H1 (cell line): ENCODE measurements at regions not wholly inside any gene's neighbourhood (a gene's known extent, or its start where the extent isn't known, plus 50 kb on each side); places are given as distances from the start of the nearest gene placed in this dataset.
A peak's percentile ranks its signal among the peaks of the same experiment; 100 is the strongest.

ENCODE experiments used
- CTCF ChIA-PET: fragments of 300-600 bp; sonication (Branson Sonifier 250); formaldehyde crosslinking; loops from one replicate; lab custom pipeline; 2021; ENCODE audit not compliant: partially characterized antibody; lab: Charles Lee
- POLR2A ChIA-PET: fragments of 300-600 bp; sonication (Branson Sonifier 250); formaldehyde crosslinking; loops from one replicate; lab custom pipeline; 2021; ENCODE audit warnings: inconsistent platforms; ENCODE audit not compliant: partially characterized antibody; lab: Charles Lee
- DNase-seq, 2 experiments: peaks; one replicate each; pipeline versions ENCODE4 v3.0.0 to v3.0.0-alpha.2; 2010 to 2022; ENCODE audit warnings: low spot score in 2 of 2, low read depth in 1 of 2, mixed read lengths in 1 of 2
- FAIRE-seq: peaks from 2 replicates; lab custom pipeline; 2011; peaks lifted over from hg19 to GRCh38; lab: Jason Lieb, UNC
- H2AFZ ChIP-seq: 2 replicates; pipeline ENCODE4 v1.8.1; 2012; ENCODE audit warnings: low read length, inconsistent platforms
- H2AK5ac ChIP-seq: 2 replicates; pipeline ENCODE4 v1.6.1; 2013; ENCODE audit warnings: low read depth, low read length
- H2BK120ac ChIP-seq: replicated peaks from 2 replicates; pipeline ENCODE3; 2013; ENCODE audit warnings: low read depth, low read length, inconsistent platforms
- H2BK12ac ChIP-seq: 2 replicates; pipeline ENCODE4 v1.6.1; 2013; ENCODE audit warnings: low read depth, low read length
- H2BK15ac ChIP-seq: 2 replicates; pipeline ENCODE4 v1.6.1; 2013; ENCODE audit warnings: low read length
- H2BK20ac ChIP-seq: 2 replicates; pipeline ENCODE4 v1.6.1; 2013; ENCODE audit warnings: low read length
- H2BK5ac ChIP-seq: 2 replicates; pipeline ENCODE4 v1.6.1; 2013; ENCODE audit warnings: low read depth, low read length
- H3K14ac ChIP-seq: 2 replicates; pipeline ENCODE4 v1.6.1; 2013; ENCODE audit warnings: inconsistent platforms; ENCODE audit not compliant: insufficient read length
- H3K18ac ChIP-seq: 2 replicates; pipeline ENCODE4 v1.6.1; 2013; ENCODE audit warnings: low read length; ENCODE audit errors: extremely low read depth
- H3K23ac ChIP-seq: 2 replicates; pipeline ENCODE4 v1.6.1; 2013; ENCODE audit warnings: inconsistent platforms; ENCODE audit not compliant: insufficient read length
- H3K23me2 ChIP-seq: 2 replicates; pipeline ENCODE4 v1.6.1; 2013; ENCODE audit warnings: low read depth, low read length
- H3K27ac ChIP-seq: 2 replicates; pipeline ENCODE4 v1.6.1; 2011; ENCODE audit warnings: low read depth, low read length, inconsistent platforms
- H3K27me3 ChIP-seq, 4 experiments: replicated peaks in 1 of 4; 1 replicate in 1 of 4; 2 replicates in 3 of 4; pipeline versions ENCODE4 v1.6.1 to v1.8.1; 2011 to 2013; ENCODE audit warnings: low read length in 3 of 4, mild to moderate bottlenecking in 3 of 4, inconsistent platforms in 2 of 4, mixed read lengths in 2 of 4, moderate library complexity in 1 of 4; ENCODE audit not compliant: control insufficient read depth in 3 of 4, insufficient read depth in 3 of 4; ENCODE audit errors: extremely low read depth in 1 of 4
- H3K36me3 ChIP-seq, 4 experiments: 2 replicates each; pipeline versions ENCODE4 v1.6.1 to v1.8.1; 2011 to 2013; ENCODE audit warnings: mild to moderate bottlenecking in 4 of 4, low read length in 3 of 4, moderate library complexity in 2 of 4, control low read depth in 1 of 4, inconsistent platforms in 1 of 4; ENCODE audit not compliant: insufficient read depth in 4 of 4, control insufficient read depth in 2 of 4
- H3K4ac ChIP-seq: replicated peaks from 2 replicates; pipeline ENCODE3; 2013; ENCODE audit warnings: low read length, low read depth, mixed read lengths, inconsistent platforms; ENCODE audit not compliant: insufficient read length
- H3K4me1 ChIP-seq, 4 experiments: replicated peaks in 1 of 4; 1 replicate in 1 of 4; 2 replicates in 3 of 4; pipeline versions ENCODE4 v1.6.1 to v1.8.1; 2011 to 2013; ENCODE audit warnings: low read length in 3 of 4, inconsistent platforms in 2 of 4, mixed read lengths in 1 of 4; ENCODE audit not compliant: insufficient read depth in 4 of 4, control insufficient read depth in 3 of 4
- H3K4me2 ChIP-seq, 2 experiments: 2 replicates each; pipeline versions ENCODE4 v1.6.1 to v1.8.1; 2011 to 2013; ENCODE audit warnings: low read depth in 2 of 2, low read length in 2 of 2, control low read depth in 1 of 2, inconsistent platforms in 1 of 2, mild to moderate bottlenecking in 1 of 2; ENCODE audit not compliant: insufficient read depth in 1 of 2
- H3K4me3 ChIP-seq, 4 experiments: fragments of 200-600, 300-600 bp in 1 of 4; sonication (generic), shearing (Covaris generic), sonication (Bioruptor Twin) in 1 of 4; 2 replicates each; pipeline versions ENCODE4 v1.5.1 to v1.8.1; 2011 to 2016; ENCODE audit warnings: low read length in 4 of 4, low read depth in 3 of 4, control low read depth in 2 of 4, inconsistent platforms in 2 of 4, mild to moderate bottlenecking in 2 of 4, mixed read lengths in 1 of 4, moderate library complexity in 1 of 4; ENCODE audit not compliant: insufficient read depth in 2 of 4; ENCODE audit errors: extremely low read depth in 1 of 4
- H3K56ac ChIP-seq: replicated peaks from 2 replicates; pipeline ENCODE3; 2013; ENCODE audit warnings: low read depth, mild to moderate bottlenecking, mixed read lengths, low read length, inconsistent platforms; ENCODE audit not compliant: insufficient read length
- H3K79me1 ChIP-seq: 2 replicates; pipeline ENCODE4 v1.6.1; 2013; ENCODE audit warnings: low read depth, low read length, control low read depth
- H3K79me2 ChIP-seq, 2 experiments: 2 replicates each; pipeline versions ENCODE4 v1.6.1 to v1.8.1; 2012 to 2013; ENCODE audit warnings: low read length in 2 of 2, mild to moderate bottlenecking in 2 of 2, inconsistent platforms in 1 of 2; ENCODE audit not compliant: insufficient read depth in 2 of 2, control insufficient read depth in 1 of 2
- H3K9ac ChIP-seq, 4 experiments: replicated peaks in 1 of 4; 1 replicate in 1 of 4; 2 replicates in 3 of 4; pipeline versions ENCODE4 v1.6.1 to v1.8.1; 2011 to 2013; ENCODE audit warnings: low read depth in 3 of 4, low read length in 3 of 4, control low read depth in 2 of 4, mild to moderate bottlenecking in 2 of 4, moderate library complexity in 2 of 4, inconsistent platforms in 1 of 4; ENCODE audit errors: extremely low read depth in 1 of 4
- H3K9me3 ChIP-seq, 2 experiments: 2 replicates each; pipeline versions ENCODE4 v1.6.1 to v1.8.1; 2012 to 2013; ENCODE audit warnings: mild to moderate bottlenecking in 2 of 2, moderate library complexity in 2 of 2, control low read depth in 1 of 2, inconsistent platforms in 1 of 2, low read depth in 1 of 2, low read length in 1 of 2, mixed read lengths in 1 of 2; ENCODE audit not compliant: insufficient read depth in 2 of 2
- H4K20me1 ChIP-seq, 2 experiments: replicated peaks in 1 of 2; 2 replicates each; pipeline versions ENCODE3 to v1.8.1; 2011 to 2013; ENCODE audit warnings: inconsistent platforms in 2 of 2, low read length in 2 of 2, mild to moderate bottlenecking in 1 of 2; ENCODE audit not compliant: insufficient read depth in 2 of 2, control insufficient read depth in 1 of 2
- H4K5ac ChIP-seq: 2 replicates; pipeline ENCODE4 v1.6.1; 2013; ENCODE audit warnings: low read length, low read depth, mixed read lengths, inconsistent platforms; ENCODE audit not compliant: insufficient read length
- H4K8ac ChIP-seq: 2 replicates; pipeline ENCODE4 v1.8.0; 2013; ENCODE audit warnings: mild to moderate bottlenecking, moderate library complexity, low read length, inconsistent platforms; ENCODE audit not compliant: insufficient read depth; ENCODE audit errors: extremely low read depth
- H4K91ac ChIP-seq: replicated peaks from 2 replicates; pipeline ENCODE3; 2013; ENCODE audit warnings: low read length, mixed read lengths, inconsistent platforms; ENCODE audit not compliant: insufficient read length
- CBX5 ChIP-seq: fragments of 300-800, 300-1000 bp; sonication (generic); IDR thresholded peaks from 2 replicates; pipeline ENCODE4 v1.7.1; 2016; ENCODE audit warnings: antibody characterized with exemption, low read length, low read depth
- WGBS, 2 experiments: shearing (Covaris generic) in 1 of 2; methylation state at CpG; one replicate each; pipeline versions ENCODE4 v1.1.6 to v1.1.7; 2013 to 2015; ENCODE audit warnings: low lambda C conversion rate in 2 of 2, mixed read lengths in 2 of 2, inconsistent platforms in 1 of 2, low coverage in 1 of 2, missing lambda C conversion rate in 1 of 2; ENCODE audit not compliant: insufficient replicate concordance in 2 of 2, insufficient coverage in 1 of 2, insufficient read length in 1 of 2; ENCODE audit errors: extremely low coverage in 1 of 2, missing lambda C conversion rate in 1 of 2; 5-methylcytosine and 5-hydroxymethylcytosine counted together

GRCh38 chr10:129253865-129254179 is 213.2 kb upstream of the MGMT start:
- no peak overlapping the region for H3K4me2 ChIP-seq
- POLR2A ChIA-PET, result interaction anchor here (0.7 kb wide), 1 partner anchor 1819 kb away, joined by 3 read pairs; no protein-coding TSS in a partner anchor
- H3K56ac ChIP-seq, result no peak overlapping the region
- H3K18ac ChIP-seq, result no peak overlapping the region
- no peak overlapping the region for H3K27ac ChIP-seq
- no peak for TF ChIP-seq CBX5
- TF ChIP-seq, all 59 proteins: peak for 0
- Histone ChIP-seq H2AK5ac (no peak overlapping the region), H4K91ac (no peak overlapping the region), H3K27me3 (no peaks in the 10 kb centered on the region), H3K4me3 (no peak overlapping the region), H2BK5ac (no peak overlapping the region), H2BK15ac (no peak overlapping the region), H3K9ac (no peak overlapping the region), H4K5ac (no peak overlapping the region), H3K4me1 (no peaks in the 10 kb centered on the region; a peak in 1 of 7 replicates), H4K20me1 (no peaks in the 10 kb centered on the region), H3K79me1 (no peaks in the 10 kb centered on the region), H2AFZ (peak overlapping the region; percentile 51; the same call in 1 of the 2 replicates), H2BK120ac (no peak overlapping the region), H3K4ac (no peak overlapping the region), H2BK20ac (no peak overlapping the region), H3K14ac (no peak overlapping the region), H3K9me3 (no peaks in the 10 kb centered on the region), H4K8ac (no peak overlapping the region), H3K79me2 (no peaks in the 10 kb centered on the region), H2BK12ac (no peak overlapping the region), H3K23ac (no peak overlapping the region), H3K36me3 (no peaks in the 10 kb centered on the region), H3K23me2 (no peaks in the 10 kb centered on the region)
- CTCF ChIA-PET, result interaction anchor here (0.6 to 2.5 kb wide), 6 partner anchors 10 to 641 kb away, joined by 3 to 8 read pairs (median 4); no protein-coding TSS in a partner anchor
- WGBS, 2 experiments, result 69% methylated on average over 6 of the region's 7 CpGs; no CpG with 5 or more reads in 1 of the 2 experiments
- FAIRE-seq, result no peak
- no peak for DNase-seq
